HAP-1 (cell line): ENCODE measurements at regions not wholly inside any gene's neighbourhood (a gene's known extent, or its start where the extent isn't known, plus 50 kb on each side); places are given as distances from the start of the nearest gene placed in this dataset.
A peak's percentile ranks its signal among the peaks of the same experiment; 100 is the strongest.

Experiments used
- DNase-seq, 2 experiments: peaks; one replicate each; pipeline ENCODE4 v3.0.0-alpha.2; 2016 to 2020; ENCODE audit warnings: low spot score in 2 of 2
- H3K27me3 ChIP-seq: fragments of 250-450 bp; sonication (Bioruptor Pico); 2 replicates; pipeline ENCODE4 v1.5.1; 2020; ENCODE audit warnings: low read depth, mild to moderate bottlenecking, moderate library complexity
- H3K36me3 ChIP-seq: fragments of 250-450 bp; sonication (Bioruptor Pico); replicated peaks from 2 replicates; pipeline ENCODE4 v1.5.1; 2020; ENCODE audit warnings: mild to moderate bottlenecking
- H3K4me1 ChIP-seq: fragments of 250-450 bp; sonication (Bioruptor Pico); 2 replicates; pipeline ENCODE4 v1.5.1; 2020; ENCODE audit warnings: mild to moderate bottlenecking
- H3K4me3 ChIP-seq: fragments of 250-450 bp; sonication (Bioruptor Pico); 2 replicates; pipeline ENCODE4 v1.5.1; 2020; ENCODE audit warnings: mild to moderate bottlenecking, moderate library complexity
- H3K9me3 ChIP-seq: fragments of 250-450 bp; sonication (Bioruptor Pico); 2 replicates; pipeline ENCODE4 v1.5.1; 2020; ENCODE audit warnings: mild to moderate bottlenecking, moderate library complexity
- in situ Hi-C: fragments of 300-500 bp; cut with MboI; formaldehyde crosslinking; loops from 3 replicates; pipeline ENCODE4 v1.14.3; 2020; ENCODE audit warnings: low sequenced_read_pairs, inconsistent platforms, mixed read lengths

DNA sequence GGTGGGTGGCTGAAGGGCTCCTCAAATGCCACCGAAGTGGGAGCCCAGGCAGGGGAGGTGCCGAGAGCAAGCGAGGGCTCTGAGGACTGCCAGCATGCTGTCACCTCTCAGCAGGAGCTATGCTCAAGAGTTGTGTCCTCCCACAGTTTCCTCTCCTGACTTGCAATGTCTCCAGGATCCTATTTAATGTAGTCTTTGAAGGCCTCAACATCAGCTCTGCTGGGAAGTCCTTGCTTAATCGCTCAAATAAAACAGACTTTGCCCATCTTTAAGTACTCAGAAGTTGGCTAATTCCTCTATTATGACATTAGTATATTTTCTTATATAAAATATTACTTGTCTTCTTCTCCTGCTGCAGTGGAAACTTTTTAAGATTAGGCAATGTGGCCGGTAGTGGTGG lies 154.2 kb upstream of the NRIP1 start:
- no peaks in the 10 kb centered on the region for H3K36me3 ChIP-seq
- in situ Hi-C loops: no loop called here
- no peaks in the 10 kb centered on the region for H3K9me3 ChIP-seq
- no peaks in the 10 kb centered on the region for H3K4me1 ChIP-seq
- H3K27me3 ChIP-seq: no peaks in the 10 kb centered on the region
- no peak for DNase-seq
- H3K4me3 ChIP-seq: no peak overlapping the region

DNA sequence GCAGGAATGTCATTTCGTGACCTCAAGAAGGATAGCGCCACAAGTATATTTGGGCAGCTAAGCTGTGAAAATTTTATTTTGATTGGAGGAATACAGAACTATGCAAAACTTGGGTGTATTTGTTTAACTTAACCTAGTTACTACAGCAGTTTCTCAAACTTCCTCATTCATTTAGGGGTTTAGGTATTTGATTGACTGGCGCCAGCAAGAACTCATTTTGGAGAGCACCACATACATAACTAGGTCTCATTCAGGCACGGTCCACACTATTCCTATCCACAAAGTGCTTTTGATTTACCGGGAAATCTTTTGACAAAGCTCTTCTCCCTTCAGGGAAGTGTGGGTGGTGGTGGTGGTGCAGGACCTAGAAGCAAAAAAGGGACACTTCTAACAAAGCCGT lies 155.1 kb upstream of the NRIP1 start:
- H3K9me3 ChIP-seq: no peaks in the 10 kb centered on the region
- no peaks in the 10 kb centered on the region for H3K36me3 ChIP-seq
- no peak overlapping the region for H3K4me3 ChIP-seq
- H3K27me3 ChIP-seq: no peaks in the 10 kb centered on the region
- in situ Hi-C loops: no loop called here
- no peak for DNase-seq
- H3K4me1 ChIP-seq: no peaks in the 10 kb centered on the region

GRCh38 chr21:15221799-15222386 lies 157.1 kb upstream of the NRIP1 start:
- Histone ChIP-seq H3K36me3 (no peaks in the 10 kb centered on the region), H3K27me3 (no peaks in the 10 kb centered on the region), H3K4me3 (no peak overlapping the region), H3K9me3 (no peaks in the 10 kb centered on the region), H3K4me1 (no peaks in the 10 kb centered on the region)
- in situ Hi-C loops: no loop called here
- DNase-seq: peak in 1 of 2 experiments; percentile 23

DNA sequence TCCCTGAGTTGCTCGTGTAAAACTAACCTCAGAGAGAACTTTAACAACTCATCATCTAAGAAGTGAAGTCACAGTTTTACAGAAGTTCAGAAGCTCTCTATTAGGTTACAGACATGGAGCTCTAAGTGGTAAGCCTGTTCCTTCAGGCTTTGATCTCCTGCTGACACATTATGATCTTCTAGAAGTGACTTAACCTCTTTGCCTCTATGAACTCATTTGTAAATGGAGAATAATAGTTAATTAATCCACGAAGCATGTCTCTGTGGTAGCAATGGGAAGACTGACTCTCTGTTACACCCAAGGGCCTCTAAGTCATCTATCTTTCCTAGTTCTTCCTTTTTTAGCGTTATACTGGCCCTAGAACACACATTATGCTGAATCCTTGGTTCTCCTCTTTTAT lies 157.9 kb upstream of the NRIP1 start:
- Histone ChIP-seq H3K27me3 (no peaks in the 10 kb centered on the region), H3K36me3 (no peaks in the 10 kb centered on the region), H3K4me3 (no peak overlapping the region), H3K9me3 (no peaks in the 10 kb centered on the region), H3K4me1 (no peaks in the 10 kb centered on the region)
- in situ Hi-C loops: no loop called here
- DNase-seq: no peak

DNA sequence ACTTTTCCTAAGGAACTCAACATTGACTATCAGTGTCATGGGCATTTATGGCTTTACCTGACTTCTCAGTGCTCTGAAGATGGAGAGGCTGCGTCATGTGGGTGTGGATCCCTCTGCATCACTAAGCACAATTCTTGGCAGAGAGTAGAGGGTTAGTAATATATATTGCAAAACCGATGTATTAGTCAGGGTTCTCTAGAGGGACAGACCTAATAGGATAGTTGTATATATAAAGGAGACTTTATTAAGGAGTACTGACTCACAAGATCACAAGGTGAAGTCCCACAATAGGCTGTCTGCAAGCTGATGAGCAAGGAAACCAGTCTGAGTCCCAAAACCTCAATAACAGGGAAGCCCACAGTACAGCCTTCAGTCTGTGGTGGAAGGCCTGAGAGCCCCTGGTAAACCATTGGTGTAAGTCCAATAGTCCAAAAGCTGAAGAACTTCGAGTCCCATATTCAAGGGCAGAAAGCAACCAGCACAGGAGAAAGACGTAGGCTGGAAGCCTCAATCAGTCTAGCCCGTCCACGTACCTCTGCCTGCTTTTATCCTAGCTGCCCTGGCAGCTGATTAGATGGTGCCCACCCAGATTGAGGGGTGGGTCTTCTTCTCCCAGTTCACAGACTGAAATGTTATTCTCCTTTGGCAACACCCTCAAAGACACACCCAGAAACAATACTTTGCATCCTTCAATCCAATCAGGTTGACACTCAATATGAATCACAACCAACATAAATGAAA lies 159.7 kb upstream of the NRIP1 start:
- Histone ChIP-seq H3K9me3 (no peaks in the 10 kb centered on the region), H3K4me1 (no peaks in the 10 kb centered on the region), H3K36me3 (no peaks in the 10 kb centered on the region), H3K4me3 (no peak overlapping the region), H3K27me3 (no peaks in the 10 kb centered on the region)
- in situ Hi-C loops: no loop called here
- DNase-seq: no peak

GRCh38 chr21:15227919-15228318 lies 163.1 kb upstream of the NRIP1 start:
- DNase-seq: no peak
- no peaks in the 10 kb centered on the region for H3K36me3 ChIP-seq
- no peaks in the 10 kb centered on the region for H3K4me1 ChIP-seq
- in situ Hi-C loops: no loop called here
- H3K9me3 ChIP-seq: no peaks in the 10 kb centered on the region
- no peak overlapping the region for H3K4me3 ChIP-seq
- H3K27me3 ChIP-seq: no peaks in the 10 kb centered on the region

DNA sequence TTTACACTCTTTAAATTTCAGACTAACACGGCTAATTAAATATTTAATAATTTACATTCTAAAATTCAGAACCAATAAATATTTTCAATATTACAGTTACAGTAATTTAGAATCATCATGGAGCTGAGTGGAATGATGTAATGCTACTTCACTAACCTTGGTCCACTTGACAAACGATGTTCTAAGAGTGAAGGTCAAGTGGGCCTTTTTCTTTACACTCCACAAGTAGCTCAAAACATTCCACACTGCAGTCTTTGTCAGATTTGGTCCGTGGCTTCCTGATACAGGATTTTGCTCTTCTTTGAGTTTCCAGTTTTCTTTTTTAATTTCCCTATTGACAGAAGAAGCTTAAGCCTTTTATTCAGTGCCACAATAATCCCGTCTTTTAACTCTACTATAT lies 164.6 kb upstream of the NRIP1 start:
- H3K4me3 ChIP-seq: no peak overlapping the region
- no peaks in the 10 kb centered on the region for H3K27me3 ChIP-seq
- no peaks in the 10 kb centered on the region for H3K9me3 ChIP-seq
- no peaks in the 10 kb centered on the region for H3K4me1 ChIP-seq
- H3K36me3 ChIP-seq: no peaks in the 10 kb centered on the region
- in situ Hi-C loops: no loop called here
- DNase-seq: no peak

GRCh38 chr21:15233611-15234010 lies 168.8 kb upstream of the NRIP1 start:
- H3K27me3 ChIP-seq: no peaks in the 10 kb centered on the region
- H3K4me3 ChIP-seq: no peak overlapping the region
- no peaks in the 10 kb centered on the region for H3K4me1 ChIP-seq
- in situ Hi-C loops: no loop called here
- no peaks in the 10 kb centered on the region for H3K9me3 ChIP-seq
- H3K36me3 ChIP-seq: no peaks in the 10 kb centered on the region
- no peak for DNase-seq

- H3K4me1 ChIP-seq: no peaks in the 10 kb centered on the region
- in situ Hi-C loops: no loop called here
- DNase-seq: no peak
- no peak overlapping the region for H3K4me3 ChIP-seq
- no peaks in the 10 kb centered on the region for H3K27me3 ChIP-seq
- H3K9me3 ChIP-seq: no peaks in the 10 kb centered on the region
- H3K36me3 ChIP-seq: no peaks in the 10 kb centered on the region
Measured at GRCh38 chr21:15236111-15236510, 171.3 kb upstream of the NRIP1 start.

GRCh38 chr21:15240848-15241247 lies 176.0 kb upstream of the NRIP1 start:
- H3K36me3 ChIP-seq: no peaks in the 10 kb centered on the region
- H3K4me1 ChIP-seq: peaks cover 5% of the 10 kb centered on the region
- no peaks in the 10 kb centered on the region for H3K9me3 ChIP-seq
- no peak overlapping the region for H3K4me3 ChIP-seq
- in situ Hi-C loops: no loop called here
- no peak for DNase-seq
- no peaks in the 10 kb centered on the region for H3K27me3 ChIP-seq

DNA sequence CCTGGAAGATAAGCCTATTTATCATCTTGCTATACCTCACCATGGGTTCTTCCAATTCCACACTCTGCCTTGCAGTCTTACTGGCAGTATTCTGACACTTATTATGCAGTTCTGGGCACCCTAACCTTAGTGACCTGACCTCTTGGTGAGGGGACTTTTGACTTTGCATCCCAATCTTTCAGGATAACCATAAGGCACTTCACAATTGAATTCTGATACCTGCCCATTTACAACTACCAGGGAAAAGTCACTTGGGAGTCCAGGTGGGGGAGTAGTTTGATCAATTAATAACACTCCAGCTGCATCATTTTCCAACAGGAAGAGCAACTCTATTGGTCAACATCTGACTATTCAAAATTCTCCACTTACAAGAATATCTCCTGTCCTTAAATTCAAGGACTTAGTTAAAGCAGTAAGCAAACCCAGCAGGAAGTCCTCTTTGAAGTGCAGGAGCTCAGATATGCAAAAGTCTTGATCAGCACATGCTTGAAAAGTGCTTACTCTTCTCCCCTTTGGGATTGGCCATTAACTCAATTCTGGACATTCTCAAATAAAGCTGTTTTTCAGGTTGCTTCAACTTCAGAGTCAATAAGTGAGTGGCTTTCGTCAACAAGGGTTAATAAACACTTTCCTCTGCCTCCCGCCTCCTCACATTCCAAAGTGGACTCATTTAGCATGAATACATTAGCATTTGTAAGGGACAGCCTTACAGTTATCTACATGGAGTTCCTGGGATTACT lies 177.4 kb upstream of the NRIP1 start:
- Histone ChIP-seq H3K36me3 (no peaks in the 10 kb centered on the region), H3K27me3 (no peaks in the 10 kb centered on the region), H3K4me3 (no peak overlapping the region), H3K9me3 (no peaks in the 10 kb centered on the region), H3K4me1 (peaks cover 5% of the 10 kb centered on the region)
- in situ Hi-C loops: no loop called here
- peak; percentile 10 to 49 for DNase-seq

DNA sequence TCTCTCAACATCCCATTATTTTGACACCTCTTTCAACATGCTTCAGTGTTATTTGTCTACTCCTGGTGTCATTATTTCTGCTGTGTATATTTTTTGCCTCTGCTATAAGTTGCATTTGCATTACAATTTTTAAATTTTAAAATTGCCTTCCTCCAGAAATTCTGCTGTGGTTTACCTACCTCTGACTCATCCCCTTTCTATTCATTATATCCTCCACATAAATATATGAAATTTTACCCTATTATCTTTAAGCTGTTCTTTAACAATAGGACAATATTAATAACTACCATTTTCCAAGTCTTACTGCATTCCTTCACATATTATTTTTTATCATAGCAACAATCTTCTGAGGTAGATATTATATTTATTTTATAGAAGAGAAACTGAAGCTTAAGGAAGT lies 178.1 kb upstream of the NRIP1 start:
- H3K27me3 ChIP-seq: no peaks in the 10 kb centered on the region
- H3K9me3 ChIP-seq: no peaks in the 10 kb centered on the region
- no peaks in the 10 kb centered on the region for H3K36me3 ChIP-seq
- in situ Hi-C loops: no loop called here
- peaks cover 5% of the 10 kb centered on the region for H3K4me1 ChIP-seq
- no peak for DNase-seq
- no peak overlapping the region for H3K4me3 ChIP-seq

GRCh38 chr21:15243406-15243805 lies 178.6 kb upstream of the NRIP1 start:
- in situ Hi-C loops: no loop called here
- DNase-seq: no peak

GRCh38 chr21:15247613-15248012 lies 182.8 kb upstream of the NRIP1 start:
- H3K4me1 ChIP-seq: peaks cover 5% of the 10 kb centered on the region
- no peak overlapping the region for H3K4me3 ChIP-seq
- H3K9me3 ChIP-seq: no peaks in the 10 kb centered on the region; the same call in 1 of the 2 replicates
- no peak for DNase-seq
- in situ Hi-C loops: no loop called here
- H3K27me3 ChIP-seq: no peaks in the 10 kb centered on the region
- H3K36me3 ChIP-seq: no peaks in the 10 kb centered on the region

More at GRCh38 chr21:15243406-15243805, 178.6 kb upstream of the NRIP1 start:
- no peaks in the 10 kb centered on the region for H3K27me3 ChIP-seq
- no peaks in the 10 kb centered on the region for H3K9me3 ChIP-seq
- peaks cover 5% of the 10 kb centered on the region for H3K4me1 ChIP-seq
- H3K4me3 ChIP-seq: no peak overlapping the region
- H3K36me3 ChIP-seq: no peaks in the 10 kb centered on the region
